ENCODE measurements at regions not wholly inside any gene's neighbourhood (a gene's known extent, or its start where the extent isn't known, plus 50 kb on each side); places are given as distances from the start of the nearest gene placed in this dataset.
"Not testable (repeated sequence)": the region's sequence is repeated elsewhere in the genome, so short reads cannot be mapped to it uniquely, and the experiment has no call there.

DNA sequence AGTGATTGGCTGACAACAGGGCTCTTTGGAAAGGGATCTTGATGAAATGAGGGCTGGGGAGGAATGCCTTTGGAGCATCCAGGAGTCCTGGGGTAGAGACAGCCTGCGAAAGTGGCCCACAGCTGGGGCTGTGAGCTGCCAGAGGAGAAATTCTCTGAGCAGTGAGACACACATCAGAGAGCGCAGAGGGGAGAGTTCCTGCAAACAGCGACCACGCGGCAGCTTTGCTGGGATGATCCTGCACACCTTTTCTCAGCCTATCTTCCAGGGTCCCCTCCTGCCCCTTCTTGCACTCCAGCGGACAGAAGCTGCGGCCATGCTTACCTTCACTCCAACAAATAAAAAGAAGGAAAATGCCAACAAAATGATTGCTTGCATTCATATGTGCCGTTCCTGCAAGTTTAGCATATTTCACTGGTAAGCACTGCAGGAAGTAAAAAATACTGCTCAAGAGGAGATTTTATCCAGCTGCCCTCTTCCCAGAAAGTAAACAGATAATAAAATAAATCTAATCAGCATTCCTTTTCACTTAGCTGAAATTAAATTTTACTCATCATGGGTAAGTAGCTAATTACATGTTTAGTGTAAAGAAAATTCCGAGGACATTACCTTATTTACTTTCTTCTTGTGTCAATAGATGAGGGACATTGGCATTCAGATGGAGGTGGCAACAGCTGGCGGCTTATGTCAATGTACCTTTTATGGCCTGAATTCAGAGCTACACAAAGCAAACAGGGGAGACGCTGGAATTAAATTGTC, 339.9 kb upstream of the ARID1B start:
- peak; percentile 85 for DNase-seq

DNA sequence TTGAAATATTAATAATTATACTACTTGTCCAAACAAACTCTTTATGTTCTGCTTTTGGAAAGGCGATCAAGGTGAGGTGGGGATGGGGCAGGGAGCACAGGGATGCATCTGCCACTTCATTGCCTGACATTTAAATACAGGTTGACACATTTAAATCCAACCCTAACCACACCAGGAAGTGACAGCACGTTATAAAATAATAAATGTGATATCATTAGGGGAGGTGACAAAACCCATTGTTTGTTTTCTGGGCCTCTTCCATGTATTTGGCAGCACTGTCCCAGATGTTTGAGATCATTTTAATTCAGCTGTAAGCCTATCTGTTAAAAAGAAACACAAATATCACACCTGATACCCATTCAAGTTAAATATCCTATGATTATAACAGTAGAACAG, 342.4 kb upstream of the ARID1B start:
- DNase-seq = peak; percentile 73

DNA sequence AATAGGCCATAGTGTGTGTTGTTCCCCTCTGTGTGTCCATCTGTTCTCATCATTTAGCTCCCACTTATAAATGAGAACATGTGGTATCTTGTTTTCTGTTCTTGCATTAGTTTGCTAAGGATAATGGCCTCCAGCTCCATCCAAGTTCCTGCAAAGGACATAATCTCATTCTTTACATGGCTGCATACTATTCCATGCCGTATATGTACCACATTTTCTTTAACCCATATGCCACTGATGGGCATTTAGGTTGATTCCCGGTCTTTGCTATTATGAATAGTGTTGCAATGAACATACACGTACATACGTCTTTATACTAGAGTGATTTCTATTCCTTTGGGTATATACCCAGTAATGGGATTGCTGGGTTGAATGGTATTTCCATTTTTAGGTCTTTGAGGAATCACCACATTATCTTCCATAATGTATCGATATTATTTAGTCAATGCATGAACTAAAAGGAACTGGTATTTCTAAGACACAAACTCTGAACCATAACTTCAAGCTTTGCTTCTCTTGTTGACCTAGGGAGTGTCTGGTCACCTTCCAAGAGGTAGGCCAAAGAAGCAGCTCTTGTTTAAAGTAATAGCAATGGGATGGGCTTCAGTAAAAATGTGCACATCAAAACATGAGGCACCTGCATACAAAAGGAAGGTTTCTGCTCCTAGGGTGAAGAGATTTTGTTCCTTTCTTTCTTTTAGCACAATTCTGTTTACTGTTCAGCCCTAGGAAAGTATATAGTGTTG, 343.0 kb upstream of the ARID1B start:
- DNase-seq = no peak

DNA sequence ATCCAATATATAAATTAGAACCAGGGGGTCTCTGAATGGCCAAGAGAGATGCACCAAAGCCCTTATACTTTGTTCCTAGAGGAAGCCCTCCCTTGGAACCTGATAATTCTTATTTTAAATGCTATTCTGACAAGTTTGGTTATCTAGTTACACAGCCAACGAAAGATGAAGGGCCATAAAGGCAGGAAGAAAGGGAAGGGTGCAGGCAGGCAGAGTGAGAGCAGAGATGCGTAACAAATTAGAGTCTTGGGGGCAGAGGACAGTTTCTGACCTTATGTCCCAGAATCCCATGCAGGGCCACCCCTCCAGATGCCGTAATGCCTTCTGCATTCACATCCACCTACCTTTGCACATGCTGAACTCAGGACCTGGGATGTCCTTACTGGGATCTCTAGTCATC, 344.6 kb upstream of the ARID1B start:
- no peak for DNase-seq

DNA sequence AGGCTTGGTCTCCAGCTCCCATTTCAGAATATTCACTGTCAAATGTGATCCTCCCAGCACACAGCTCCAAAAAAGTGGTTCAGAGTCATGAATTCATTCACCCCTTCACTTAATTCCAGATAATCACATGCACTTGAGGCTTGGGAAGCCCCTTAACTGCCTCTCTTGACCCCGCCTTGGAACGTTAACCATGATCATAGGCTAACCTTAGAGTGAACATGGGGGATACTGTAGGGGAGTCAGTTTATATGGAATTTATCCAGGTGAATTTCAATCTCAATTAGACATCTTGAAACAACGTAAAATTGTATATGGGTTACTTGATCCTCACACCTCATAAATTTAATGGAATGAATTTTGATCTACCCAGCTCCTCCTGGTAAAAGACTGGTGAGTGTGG, 346.8 kb upstream of the ARID1B start:
- DNase-seq = no peak

DNA sequence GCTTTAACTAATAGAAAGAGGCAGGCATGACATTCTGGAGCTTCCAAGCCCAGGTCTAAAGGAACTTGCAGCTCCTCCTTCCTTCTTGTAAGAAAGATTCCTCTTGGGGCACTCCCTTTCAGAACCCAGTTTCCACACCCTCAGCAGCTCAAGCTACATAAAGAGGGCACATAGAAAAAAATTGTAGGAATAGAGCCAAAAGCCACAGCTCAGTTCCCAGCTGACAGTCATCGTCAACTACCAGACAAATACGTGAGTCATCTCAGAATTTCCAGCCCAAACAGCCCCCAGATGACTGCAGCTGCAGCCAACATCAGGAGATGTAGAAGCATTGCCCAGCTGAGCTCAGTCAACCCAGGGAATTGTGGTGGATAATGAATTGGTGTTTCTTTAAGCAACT, 349.8 kb upstream of the ARID1B start:
- DNase-seq = peak; percentile 85

DNA sequence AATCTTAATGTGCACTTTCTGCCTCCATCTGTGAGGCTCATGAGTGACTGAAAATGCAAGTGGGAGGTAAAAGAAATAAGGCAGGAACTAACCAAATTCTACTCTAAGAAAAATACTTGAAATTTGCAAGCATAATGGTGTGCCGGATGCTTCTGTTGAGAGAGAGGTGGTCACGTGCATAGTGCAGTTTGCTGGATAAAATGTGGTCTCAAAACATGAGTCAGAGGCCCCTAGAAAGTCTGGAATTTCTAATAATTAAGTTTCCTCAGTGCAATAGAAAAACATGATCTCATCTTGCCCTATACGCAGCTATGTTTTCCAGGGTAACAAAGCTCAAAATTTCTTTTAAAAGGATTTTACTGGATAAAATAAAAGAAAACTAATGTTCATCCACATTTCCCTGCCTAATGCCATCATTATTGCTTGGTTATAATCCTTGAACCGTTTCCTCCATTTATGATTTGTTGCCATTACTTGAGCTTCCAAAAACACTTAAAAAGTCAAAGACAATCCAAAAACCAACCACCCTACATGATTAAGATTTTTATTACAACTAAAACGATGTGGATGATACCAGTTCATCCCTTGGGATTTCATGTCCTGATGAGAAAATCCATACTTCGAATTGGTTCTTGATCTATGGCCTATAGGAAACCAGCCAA, 351.7 kb upstream of the ARID1B start:
- no peak for DNase-seq

DNA sequence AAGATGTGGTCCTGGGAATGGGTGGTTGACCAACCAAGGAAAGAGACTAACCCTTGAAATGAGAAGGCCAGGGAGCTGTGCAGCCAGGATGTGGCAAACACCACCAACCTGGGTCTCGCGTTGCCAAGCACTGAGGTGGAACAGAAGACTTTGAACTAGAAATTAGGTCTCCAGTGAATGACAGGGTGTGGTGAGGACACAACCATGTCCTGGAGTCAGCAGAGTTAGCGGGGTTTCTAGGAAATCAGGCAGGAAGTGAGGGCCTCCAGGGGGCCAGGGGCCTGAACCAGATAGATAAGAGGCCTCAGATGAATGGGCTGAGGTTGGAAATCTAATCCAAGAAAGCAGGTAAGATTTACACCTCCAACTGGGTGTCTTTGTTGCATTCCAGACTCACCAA, 353.3 kb upstream of the ARID1B start:
- no peak for DNase-seq

DNA sequence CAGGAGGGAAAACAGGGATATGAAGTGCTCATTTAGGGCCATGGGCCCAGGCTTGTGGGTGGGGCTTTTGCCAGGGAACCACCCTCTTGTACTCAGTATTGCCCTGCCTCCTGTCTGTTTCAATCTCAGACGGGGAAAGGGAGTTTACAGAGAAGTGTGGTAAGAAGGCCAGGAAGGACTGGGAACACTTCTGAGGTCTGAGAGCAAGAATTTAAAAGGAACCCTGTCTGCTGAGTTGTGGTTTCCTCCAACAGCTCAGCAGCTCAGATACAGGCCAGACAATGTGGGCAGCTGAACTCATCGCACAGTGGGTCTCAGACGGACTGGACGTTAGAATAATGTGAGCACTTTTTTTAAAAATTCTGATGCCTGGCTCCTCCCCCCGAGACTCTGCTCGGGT, 354.1 kb upstream of the ARID1B start:
- no peak for DNase-seq

DNA sequence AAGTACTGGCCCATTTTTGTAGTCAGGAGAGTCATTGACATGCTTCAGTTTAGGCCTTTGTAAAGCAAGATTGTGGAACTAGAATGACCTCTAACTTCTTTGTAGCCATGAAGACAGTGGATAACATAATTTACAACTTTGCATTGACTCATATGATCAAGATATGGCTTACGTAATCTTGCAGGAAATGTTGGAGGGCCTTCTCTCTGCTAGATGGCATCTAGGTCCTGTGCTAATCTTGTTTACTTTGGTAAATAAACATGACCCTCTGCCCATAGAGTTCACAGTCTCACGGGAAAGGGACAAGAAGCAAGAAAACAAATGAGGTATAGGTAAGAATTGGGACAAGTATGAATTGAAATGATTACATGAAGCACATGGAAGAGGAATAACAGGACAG, 355.2 kb upstream of the ARID1B start:
- no peak for DNase-seq

DNA sequence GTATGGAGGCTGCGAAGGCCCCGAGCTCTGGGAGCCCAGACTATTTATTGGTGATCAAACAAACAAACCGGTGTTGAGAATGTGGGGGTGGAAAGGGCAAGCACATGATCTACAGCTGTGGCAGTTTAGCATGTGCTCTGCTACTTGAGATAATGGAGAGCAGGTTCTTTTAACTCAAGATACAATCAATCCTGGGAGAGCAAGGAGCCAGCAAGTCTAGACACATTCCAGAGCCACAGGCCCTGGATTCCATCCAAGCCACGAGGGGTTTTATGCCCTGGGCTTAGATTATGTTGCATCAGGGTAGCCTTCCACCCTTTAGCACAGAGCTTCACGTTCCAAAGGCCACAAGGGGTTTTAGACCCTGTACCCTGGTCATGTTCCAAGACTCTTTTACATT, 355.9 kb upstream of the ARID1B start:
- not testable (repeated sequence) for DNase-seq

DNA sequence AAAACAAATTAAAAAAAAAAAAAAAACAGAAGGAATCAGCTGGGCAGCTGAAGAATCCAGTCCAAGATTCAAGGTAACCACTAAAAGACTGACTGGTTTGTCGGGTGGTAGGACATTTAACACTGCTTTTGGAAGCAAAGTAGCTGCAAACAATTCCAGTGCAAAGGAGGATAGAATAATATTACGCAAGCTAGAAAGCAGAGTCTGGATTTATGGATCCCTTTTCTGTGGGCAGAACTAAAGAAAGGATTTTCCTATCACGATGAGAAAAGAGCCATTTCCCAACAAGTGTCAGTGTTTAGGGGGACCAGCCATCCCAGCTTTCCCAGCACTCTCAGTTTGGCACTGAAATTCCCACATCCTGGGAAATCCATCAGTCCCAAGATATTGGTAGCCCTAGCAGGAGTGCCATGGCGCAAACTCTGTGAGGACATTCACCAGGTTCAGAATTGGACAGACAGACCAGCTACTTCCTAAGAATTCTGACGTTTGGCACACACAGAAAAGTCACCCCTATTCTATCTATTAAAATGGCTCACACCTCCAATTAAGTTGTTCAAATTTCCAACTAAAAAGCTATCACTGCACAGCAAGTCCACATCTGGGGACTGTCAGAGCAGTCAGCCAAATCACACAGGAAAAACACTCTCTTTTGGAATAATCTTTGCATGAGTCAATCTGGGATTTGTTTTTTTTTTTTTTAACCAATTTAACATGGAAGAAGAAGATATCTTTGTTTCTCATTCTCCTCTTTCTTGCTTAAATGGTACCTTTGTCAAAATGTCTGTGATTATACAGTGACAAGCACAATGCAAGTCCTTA, 356.8 kb upstream of the ARID1B start:
- no peak for DNase-seq

DNA sequence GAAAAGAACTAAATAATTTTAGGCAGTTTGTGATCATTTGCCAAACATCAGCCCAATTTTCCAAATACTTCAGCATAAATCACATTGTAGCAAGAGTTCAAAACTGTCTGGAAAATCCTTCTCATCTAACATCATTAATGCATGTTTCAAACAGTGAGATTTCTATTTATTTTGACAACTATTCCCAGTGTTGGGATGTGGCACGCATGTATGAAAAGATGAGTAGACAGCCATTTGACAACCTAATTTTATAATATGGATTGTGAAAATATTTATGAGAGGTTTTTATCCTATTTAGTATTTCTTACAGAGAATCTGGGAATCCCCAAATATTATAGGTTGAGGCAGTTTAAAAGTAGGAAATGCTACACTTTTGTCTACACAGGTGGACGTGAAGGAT, 357.6 kb upstream of the ARID1B start:
- no peak for DNase-seq

DNA sequence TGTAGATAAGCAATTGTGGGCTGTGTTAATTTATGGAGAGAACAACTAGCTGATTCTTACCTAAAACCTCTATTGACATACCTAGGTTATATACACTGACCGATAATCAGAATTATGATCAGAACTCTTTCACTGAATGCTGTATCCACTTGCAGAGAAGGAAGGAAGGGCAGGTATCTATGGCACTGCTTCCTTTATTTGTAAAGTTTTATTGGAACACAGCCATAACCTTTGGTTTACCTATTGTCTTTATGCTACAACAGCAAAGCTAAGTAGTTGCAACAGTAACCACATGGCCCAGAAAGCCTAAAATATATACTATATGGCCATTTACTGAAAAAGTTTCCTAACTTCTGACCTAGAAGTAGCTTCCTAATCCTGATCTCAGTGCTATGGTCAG, 358.9 kb upstream of the ARID1B start:
- DNase-seq = no peak

DNA sequence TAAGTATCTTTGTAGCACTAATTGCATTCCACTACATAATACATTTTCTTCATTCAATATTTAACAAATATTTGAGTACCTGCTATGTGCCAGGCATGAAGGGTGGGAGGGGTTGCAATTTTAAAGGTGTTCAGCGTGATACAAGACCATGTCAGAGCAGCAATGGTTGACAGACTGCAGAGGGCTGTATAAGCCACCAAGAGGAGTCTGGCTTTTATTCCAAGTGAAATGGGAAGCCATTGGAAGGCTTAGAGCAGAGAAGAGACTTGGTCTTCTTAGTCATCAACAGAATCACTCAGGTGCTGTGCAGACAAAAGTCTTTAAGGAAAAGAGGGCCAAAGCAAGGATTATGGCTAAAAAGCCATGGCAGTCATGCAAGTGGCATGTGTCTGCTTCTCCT, 360.8 kb upstream of the ARID1B start:
- peak; percentile 29 for DNase-seq

DNA sequence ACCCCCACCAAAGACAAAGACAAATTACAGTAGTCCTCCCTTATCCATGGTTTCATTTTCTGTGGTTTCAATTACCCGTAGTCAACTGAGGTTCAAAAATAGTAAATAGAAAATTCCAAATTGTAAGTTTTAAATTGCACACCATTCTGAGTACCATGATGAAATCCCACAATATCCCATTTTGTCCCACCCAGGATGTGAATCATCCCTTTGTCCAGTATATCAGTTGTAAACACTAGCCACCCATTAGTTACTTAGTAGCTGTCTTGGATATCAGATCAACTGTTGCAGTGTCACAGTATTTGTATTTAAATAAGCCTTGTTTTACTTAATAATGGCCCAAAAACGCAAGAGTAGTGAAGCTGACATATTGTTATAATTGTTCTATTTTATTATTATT, 364.0 kb upstream of the ARID1B start:
- no peak for DNase-seq

DNA sequence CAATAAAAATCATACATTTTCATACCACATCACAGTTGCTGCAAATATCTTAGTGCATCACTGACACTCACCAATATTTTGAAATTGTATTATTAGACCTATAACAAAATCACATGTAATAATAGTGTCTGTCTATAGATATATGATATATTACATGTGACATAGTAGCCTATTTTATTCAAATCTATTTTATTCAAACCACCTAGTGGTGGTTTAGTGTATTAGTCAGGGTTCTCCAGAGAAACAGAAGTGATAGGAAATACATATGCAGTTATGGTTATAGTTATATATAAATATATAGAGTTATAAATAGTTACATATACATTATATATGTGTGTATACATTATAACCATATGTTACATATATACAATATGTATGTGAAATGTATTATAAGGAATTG, 366.5 kb upstream of the ARID1B start:
- no peak for DNase-seq

DNA sequence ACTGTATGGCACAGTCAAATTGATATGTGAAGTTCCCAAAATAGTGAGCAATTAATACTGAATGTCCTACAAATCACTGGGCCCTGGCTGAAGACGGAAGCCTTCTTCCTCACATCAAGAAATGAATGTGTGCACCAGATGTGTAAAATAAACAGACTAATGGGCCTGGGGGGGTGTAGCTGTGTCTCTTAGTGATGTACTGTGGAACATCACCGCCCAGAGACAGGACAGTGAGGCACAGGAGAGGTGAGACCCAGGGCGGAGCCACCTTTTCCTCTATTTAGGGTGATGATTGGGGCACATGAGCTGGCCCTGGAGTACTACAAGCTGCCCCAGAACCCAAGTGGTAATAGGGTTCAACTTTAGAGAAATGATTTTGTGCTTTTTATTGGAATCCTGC, 368.5 kb upstream of the ARID1B start:
- DNase-seq = no peak

DNA sequence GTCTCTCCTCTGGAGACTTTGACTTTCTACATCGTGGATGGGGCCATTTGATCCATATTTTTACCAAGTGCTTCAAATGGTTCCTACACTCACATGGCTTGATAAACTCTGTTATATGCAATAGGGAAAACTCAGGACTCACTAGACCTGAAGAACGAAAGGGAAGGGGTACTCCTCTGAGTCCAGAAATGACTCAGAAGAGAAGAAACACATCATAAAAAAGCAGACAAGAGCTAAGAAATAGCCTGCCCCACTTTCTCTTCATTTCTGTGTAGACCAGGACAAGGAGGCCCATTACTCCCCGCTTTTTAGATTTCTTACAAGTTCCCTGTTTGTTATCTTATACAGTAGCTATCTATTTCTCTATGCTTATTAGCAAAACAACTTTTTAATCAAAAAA, 369.8 kb upstream of the ARID1B start:
- no peak for DNase-seq

DNA sequence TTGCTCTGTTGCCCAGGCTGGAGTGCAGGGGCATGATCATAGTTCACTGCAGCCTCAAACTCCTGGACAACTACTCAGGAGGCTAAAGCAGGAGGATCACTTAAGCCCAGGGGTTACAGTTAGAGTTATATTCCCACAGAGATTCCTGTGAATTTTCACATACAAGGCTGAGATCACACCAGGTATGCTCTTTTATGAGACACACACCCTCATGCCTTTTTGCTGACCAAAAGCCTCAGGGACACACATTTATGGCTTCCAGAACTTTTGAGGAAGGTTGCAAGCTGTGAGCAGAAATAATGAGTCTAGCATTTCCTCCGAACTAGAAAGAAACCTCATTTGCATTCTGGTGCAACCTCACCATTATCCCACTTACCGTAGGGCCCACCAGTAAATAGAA, 370.5 kb upstream of the ARID1B start:
- DNase-seq = no peak

DNA sequence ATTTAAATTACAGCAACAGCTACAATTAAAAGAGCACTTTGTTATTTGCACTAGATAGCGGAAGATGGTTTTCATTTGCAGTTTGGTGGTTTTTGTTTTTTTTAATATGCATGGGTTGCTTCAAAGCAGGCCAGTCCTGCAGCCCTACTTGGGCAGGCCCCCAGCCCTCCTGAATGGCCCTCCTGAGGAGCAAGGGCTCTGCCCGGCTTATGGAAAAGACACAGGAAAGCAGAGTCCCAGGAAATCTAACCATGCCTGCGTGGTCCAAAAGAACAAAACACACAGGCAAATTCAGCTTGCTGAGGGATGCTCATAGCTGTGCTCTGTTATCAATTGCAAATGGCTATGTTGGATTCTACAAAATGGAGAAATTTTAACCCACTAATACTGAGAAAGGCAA, 371.1 kb upstream of the ARID1B start:
- no peak for DNase-seq

DNA sequence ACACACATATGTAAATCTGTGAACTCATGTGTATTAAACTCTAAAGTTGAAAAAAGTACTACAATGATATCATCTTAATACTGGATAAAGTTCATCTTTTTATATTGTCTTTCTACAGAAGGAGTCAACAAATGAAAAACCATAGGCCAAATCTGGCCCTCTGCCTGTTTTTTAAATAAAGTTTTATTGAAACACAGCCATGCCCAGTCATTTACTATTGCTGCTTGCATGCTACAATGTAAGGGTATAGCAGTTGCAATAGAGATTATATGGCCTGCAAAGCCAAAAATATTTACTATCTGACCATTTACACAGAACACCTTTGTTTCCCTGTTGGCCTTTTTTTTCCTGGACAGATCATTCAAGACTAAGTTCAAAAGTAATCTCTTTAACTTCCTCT, 374.6 kb upstream of the ARID1B start:
- DNase-seq = no peak

DNA sequence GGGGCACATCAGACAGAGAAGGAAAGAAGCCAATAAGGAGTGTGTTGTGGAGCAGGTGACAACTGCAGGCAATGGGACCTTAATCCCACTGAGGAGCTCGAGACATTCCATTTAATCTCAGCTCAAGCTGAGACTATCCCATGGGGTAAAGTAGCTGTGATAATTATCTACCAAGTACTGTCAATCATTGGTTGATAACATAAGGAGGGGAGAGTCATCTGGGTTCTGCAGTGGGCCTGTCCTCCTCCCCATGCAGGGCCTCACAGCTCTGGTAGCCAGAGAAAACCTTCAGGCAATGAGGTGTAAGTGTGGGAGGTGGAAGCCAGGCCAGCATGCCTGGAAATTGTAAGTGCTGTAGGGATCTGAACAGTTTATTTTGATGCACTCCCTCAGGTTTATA, 375.0 kb upstream of the ARID1B start:
- DNase-seq = no peak

Data from NCI-H2029 (cell line).